HUES64 (cell line): ENCODE measurements at regions not wholly inside any gene's neighbourhood (a gene's known extent, or its start where the extent isn't known, plus 50 kb on each side); places are given as distances from the start of the nearest gene placed in this dataset.
"Not testable (repeated sequence)": the region's sequence is repeated elsewhere in the genome, so short reads cannot be mapped to it uniquely, and the experiment has no call there.

Experiments used
- H3K27ac ChIP-seq: 2 replicates; pipeline ENCODE4 v1.7.0; 2013; ENCODE audit warnings: low read depth, low read length, inconsistent platforms
- H3K27me3 ChIP-seq: 2 replicates; pipeline ENCODE4 v1.6.1; 2013; ENCODE audit warnings: mild to moderate bottlenecking, low read length; ENCODE audit not compliant: insufficient read depth
- H3K36me3 ChIP-seq: 2 replicates; pipeline ENCODE4 v1.6.1; 2013; ENCODE audit warnings: mild to moderate bottlenecking, low read length; ENCODE audit not compliant: insufficient read depth
- H3K4me1 ChIP-seq: 2 replicates; pipeline ENCODE4 v1.6.1; 2013; ENCODE audit warnings: mild to moderate bottlenecking, low read length, moderate library complexity; ENCODE audit not compliant: insufficient read depth
- H3K4me3 ChIP-seq: 2 replicates; pipeline ENCODE4 v1.5.1; 2013; ENCODE audit warnings: mild to moderate bottlenecking, low read length, moderate library complexity
- H3K9ac ChIP-seq: 2 replicates; pipeline ENCODE4 v1.6.1; 2013; ENCODE audit warnings: mild to moderate bottlenecking, low read depth, low read length
- H3K9me3 ChIP-seq: 2 replicates; pipeline ENCODE4 v1.6.1; 2013; ENCODE audit warnings: low read depth, low read length; ENCODE audit not compliant: insufficient read depth
- WGBS: fragments of 150-250, 120-280 bp; methylation state at CpG from one replicate; pipeline ENCODE4 v1.1.7; 2013; ENCODE audit warnings: missing lambda C conversion rate; 5-methylcytosine and 5-hydroxymethylcytosine counted together

DNA sequence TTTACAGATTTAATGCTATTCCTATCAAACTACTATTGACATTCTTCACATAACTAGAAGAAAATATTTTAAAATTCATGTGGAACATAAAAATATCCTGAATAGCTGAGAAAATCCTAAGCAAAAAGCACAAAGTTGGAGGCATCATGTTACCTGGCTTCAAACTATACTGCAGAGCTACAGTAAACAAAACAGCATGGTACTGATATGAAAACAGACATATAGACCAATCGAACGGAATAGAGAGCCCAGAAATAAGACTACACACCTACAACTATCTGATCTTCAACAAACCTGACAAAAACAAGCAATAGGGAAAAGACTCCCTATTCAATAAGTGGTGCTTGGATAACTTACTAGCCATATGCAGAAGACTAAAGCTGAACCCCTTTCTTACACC lies 273.4 kb upstream of the GRIA3 start:
- WGBS = 71% methylated on average over 2 of the region's 2 CpGs
- no peaks in the 10 kb centered on the region for H3K9me3 ChIP-seq
- H3K27me3 ChIP-seq = no peaks in the 10 kb centered on the region
- no peaks in the 10 kb centered on the region for H3K4me1 ChIP-seq
- H3K4me3 ChIP-seq = no peak overlapping the region
- no peaks in the 10 kb centered on the region for H3K36me3 ChIP-seq
- H3K27ac ChIP-seq = no peak overlapping the region
- no peak overlapping the region for H3K9ac ChIP-seq

DNA sequence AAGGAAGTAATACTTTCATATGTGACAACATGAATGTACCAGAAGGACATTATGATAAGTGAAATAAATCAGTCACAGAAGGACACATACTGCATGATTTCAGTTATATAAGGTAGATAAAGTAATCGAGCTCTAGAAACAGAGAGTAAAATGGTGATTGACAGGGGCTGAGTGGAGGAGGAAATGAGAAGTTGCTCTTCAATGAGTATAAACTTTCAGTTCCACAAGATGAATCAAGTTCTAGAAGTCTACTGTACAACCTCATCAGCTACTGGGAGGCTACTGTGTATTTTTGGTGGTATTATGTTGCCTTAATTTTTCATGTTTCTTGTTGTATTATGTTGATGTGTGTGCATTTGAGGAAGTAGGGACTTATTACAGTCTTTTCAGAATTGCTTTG lies 270.9 kb upstream of the GRIA3 start:
- Histone ChIP-seq H3K4me1 (no peaks in the 10 kb centered on the region), H3K9ac (no peak overlapping the region), H3K27me3 (no peaks in the 10 kb centered on the region), H3K9me3 (no peaks in the 10 kb centered on the region), H3K27ac (no peak overlapping the region), H3K4me3 (no peak overlapping the region), H3K36me3 (no peaks in the 10 kb centered on the region)
- 92% methylated on average over 1 of the region's 1 CpG for WGBS

DNA sequence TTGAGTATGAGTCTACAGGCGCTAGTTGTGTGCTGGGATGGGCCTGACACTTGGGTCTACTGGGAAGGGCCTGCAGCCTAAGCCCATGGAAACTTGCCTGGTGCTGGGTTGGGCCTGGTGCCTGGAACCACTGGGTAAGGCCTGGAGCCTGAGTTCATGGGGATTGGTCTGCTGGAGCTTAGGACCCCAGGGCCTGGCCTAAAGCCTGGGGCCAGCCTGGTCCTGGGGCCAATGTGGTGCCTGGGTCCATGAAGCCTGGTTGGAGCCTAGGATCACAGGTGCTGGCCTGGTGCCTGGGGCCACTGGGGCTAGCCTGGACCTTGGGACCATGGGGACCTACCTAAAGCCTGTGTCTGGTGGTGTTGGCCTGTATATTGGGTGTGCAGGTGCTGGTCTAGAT lies 270.3 kb upstream of the GRIA3 start:
- Histone ChIP-seq H3K9me3 (no peaks in the 10 kb centered on the region), H3K27me3 (no peaks in the 10 kb centered on the region), H3K9ac (no peak overlapping the region), H3K27ac (no peak overlapping the region), H3K4me3 (no peak overlapping the region), H3K4me1 (no peaks in the 10 kb centered on the region), H3K36me3 (no peaks in the 10 kb centered on the region)
- WGBS = 96% methylated on average over 1 of the region's 1 CpG

DNA sequence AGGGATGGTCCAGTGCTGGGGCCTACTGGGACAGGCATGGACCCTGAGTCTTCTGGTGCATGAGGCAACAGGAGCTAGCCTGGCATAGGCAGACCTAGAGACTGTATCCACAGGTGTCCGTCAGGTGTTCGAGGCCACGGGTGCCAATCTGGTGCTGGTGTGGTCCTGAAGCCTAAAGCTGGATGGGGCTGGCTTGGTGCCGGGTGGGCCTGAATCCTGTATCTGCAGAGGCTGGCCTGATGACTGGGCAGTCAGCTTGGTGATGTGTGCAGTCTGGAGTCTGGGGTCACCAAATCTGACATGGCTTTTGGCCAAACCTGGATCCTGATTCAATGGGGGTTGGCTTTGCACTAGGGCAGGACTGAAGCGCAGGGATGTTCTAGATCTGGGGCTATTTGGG lies 269.8 kb upstream of the GRIA3 start:
- Histone ChIP-seq H3K27me3 (no peaks in the 10 kb centered on the region), H3K36me3 (no peaks in the 10 kb centered on the region), H3K9me3 (no peaks in the 10 kb centered on the region), H3K9ac (no peak overlapping the region), H3K4me1 (no peaks in the 10 kb centered on the region), H3K4me3 (no peak overlapping the region), H3K27ac (no peak overlapping the region)
- WGBS = 98% methylated on average over 5 of the region's 5 CpGs

DNA sequence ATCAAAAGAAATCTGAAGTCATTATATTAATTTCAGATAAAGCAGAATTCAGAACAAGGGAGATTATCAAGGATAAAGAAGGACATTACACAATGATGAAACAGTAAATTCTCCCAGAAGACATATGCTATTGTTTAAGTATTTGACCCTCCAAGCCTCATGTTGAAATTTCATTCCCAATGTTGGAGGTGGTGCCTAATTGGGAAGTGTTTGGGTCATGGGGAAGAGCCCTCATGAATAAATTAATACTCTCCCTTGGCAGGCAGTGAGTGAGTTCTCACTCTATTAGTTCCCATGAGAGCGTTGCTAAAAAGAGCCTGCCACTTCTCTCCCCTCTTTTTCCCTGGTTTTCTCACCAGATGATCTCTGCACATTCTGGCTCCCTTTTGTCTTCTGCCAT lies 249.9 kb upstream of the GRIA3 start:
- H3K4me3 ChIP-seq = no peak overlapping the region
- H3K27ac ChIP-seq = no peak overlapping the region
- H3K36me3 ChIP-seq = no peaks in the 10 kb centered on the region
- no peaks in the 10 kb centered on the region for H3K9me3 ChIP-seq
- WGBS = 89% methylated on average over 1 of the region's 1 CpG
- no peak overlapping the region for H3K9ac ChIP-seq
- H3K27me3 ChIP-seq = no peaks in the 10 kb centered on the region
- peaks cover 8% of the 10 kb centered on the region for H3K4me1 ChIP-seq

DNA sequence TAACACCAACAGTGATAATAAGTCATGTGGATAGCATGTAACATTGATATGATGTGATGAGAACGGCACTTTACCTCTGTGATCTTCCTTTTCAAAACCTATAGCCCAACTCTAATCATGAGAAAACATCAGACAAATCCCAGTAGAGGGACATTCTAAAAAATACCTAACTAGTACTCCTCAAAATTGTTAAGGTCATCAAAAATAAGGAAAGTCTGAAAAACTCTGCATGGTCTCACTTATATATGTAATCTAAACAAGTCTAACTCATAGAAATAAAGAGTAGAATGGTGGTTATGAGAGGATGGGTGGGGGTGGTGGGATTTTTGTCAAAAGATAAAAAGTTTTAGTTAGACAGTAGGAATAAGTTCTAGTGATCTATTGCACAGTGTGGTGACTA lies 243.9 kb upstream of the GRIA3 start:
- Histone ChIP-seq H3K9ac (no peak overlapping the region), H3K4me3 (no peak overlapping the region), H3K9me3 (no peaks in the 10 kb centered on the region), H3K27me3 (no peaks in the 10 kb centered on the region), H3K36me3 (no peaks in the 10 kb centered on the region), H3K27ac (no peak overlapping the region), H3K4me1 (no peaks in the 10 kb centered on the region)
- WGBS = no CpG with 5 or more reads among the region's 1 CpG

DNA sequence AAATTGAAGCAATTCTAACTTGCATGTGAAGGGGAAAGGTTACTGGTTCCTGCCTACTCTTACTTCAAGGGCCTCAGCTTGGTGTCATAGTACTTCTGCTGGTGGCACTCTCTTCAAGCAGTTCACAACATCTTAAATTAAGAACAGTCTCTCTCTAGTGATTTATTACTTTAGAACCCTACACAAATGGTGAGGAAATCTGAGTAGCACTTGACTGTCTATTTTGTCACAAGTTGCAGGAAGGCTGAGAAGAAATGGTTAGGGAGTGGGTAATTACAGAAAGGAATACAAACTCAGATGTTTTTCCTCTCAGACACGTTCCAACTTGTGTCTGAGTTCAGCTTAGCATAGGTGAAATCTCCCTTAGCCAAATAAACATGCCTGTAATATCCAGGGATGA lies 242.3 kb upstream of the GRIA3 start:
- WGBS = 100% methylated on average over 1 of the region's 1 CpG
- no peaks in the 10 kb centered on the region for H3K36me3 ChIP-seq
- no peaks in the 10 kb centered on the region for H3K4me1 ChIP-seq
- no peak overlapping the region for H3K4me3 ChIP-seq
- H3K27me3 ChIP-seq = no peaks in the 10 kb centered on the region
- no peaks in the 10 kb centered on the region for H3K9me3 ChIP-seq
- no peak overlapping the region for H3K9ac ChIP-seq
- H3K27ac ChIP-seq = no peak overlapping the region

DNA sequence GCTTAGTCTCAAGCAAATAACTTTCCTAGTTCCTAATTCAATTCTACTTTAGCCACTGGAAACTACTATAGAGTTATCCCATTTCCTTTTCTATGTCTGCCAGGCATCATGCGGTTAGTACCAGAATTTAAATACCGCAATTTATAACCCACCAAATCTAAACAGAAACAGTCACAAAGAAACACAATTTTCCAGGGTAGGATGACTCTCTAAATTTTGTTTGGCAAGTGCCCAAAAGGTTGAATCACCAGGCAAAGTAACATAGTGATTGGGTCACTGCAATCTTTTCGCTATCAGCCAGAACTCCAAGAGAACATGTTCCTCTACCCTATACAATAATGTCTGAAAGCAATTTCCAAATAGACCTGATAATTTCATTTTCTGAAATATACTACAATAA lies 240.2 kb upstream of the GRIA3 start:
- H3K9ac ChIP-seq = no peak overlapping the region
- no peaks in the 10 kb centered on the region for H3K27me3 ChIP-seq
- WGBS = 90% methylated on average over 3 of the region's 3 CpGs
- H3K4me3 ChIP-seq = no peak overlapping the region
- no peaks in the 10 kb centered on the region for H3K9me3 ChIP-seq
- no peak overlapping the region for H3K27ac ChIP-seq
- no peaks in the 10 kb centered on the region for H3K36me3 ChIP-seq
- H3K4me1 ChIP-seq = no peaks in the 10 kb centered on the region

DNA sequence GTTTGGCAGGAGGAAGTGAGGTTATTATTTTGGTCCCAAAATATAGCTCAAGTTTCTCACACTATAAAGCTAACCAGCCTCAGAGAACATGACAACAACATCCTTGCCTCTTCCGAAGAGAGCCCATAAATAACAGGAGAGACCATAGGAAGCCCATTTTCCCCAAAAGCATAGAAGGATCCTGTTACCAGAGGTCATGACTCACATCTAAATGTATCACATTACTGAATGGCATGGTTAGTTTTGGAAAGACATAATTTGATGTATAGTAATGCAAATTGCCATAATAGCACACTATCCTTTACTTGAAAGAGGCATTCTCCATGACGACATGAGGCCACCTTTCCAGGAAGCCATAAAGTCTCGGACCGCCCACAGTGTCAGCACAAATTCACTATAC lies 238.8 kb upstream of the GRIA3 start:
- Histone ChIP-seq H3K9ac (no peak overlapping the region), H3K36me3 (no peaks in the 10 kb centered on the region), H3K27ac (no peak overlapping the region), H3K27me3 (no peaks in the 10 kb centered on the region), H3K4me3 (no peak overlapping the region), H3K4me1 (no peaks in the 10 kb centered on the region), H3K9me3 (no peaks in the 10 kb centered on the region)
- WGBS = 94% methylated on average over 4 of the region's 4 CpGs

DNA sequence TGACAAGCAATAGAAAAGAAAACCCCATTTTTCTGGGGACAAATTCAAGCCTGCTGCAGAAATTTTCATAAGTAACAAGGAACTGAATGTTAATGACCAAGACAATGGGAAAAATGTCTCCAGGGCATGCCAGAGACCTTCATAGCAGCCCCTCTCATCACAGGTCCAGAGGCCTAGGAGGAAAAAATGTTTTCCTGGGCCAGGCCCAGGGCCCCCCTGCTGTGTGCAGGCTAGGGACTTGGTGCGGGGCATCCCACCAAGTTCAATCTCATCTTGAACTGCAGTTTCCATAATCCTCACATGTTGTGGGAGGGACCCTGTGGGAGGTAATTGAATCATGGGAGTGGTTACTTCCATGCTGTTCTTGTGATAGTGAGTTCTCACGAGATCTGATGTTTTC lies 211.5 kb upstream of the GRIA3 start:
- Histone ChIP-seq H3K36me3 (no peaks in the 10 kb centered on the region), H3K9me3 (no peaks in the 10 kb centered on the region; the same call in 1 of the 2 replicates), H3K27ac (no peak overlapping the region), H3K9ac (no peak overlapping the region), H3K4me3 (no peak overlapping the region), H3K27me3 (no peaks in the 10 kb centered on the region), H3K4me1 (no peaks in the 10 kb centered on the region)
- WGBS = 100% methylated on average over 1 of the region's 2 CpGs

DNA sequence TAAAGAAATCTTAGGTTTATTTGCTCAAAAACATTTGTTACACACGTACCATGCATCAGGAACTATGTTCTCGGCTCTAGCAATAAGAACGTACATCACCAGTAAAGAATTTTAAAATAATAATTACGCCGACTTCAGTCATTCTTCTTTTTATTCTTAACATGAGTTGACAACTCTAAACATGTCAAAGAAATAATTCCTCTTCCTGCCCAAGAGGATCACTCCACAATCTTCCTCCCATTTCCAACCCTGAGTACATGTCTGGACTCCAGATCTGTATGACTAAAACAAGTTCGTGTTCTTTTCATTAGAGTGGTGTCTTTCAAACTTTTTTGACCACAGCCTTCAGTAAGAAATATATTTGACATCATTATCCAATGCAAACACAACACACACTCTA lies 201.6 kb upstream of the GRIA3 start:
- Histone ChIP-seq H3K27me3 (no peaks in the 10 kb centered on the region), H3K9ac (no peak overlapping the region), H3K9me3 (no peaks in the 10 kb centered on the region), H3K36me3 (no peaks in the 10 kb centered on the region), H3K4me1 (no peaks in the 10 kb centered on the region), H3K27ac (no peak overlapping the region), H3K4me3 (no peak overlapping the region)
- 95% methylated on average over 6 of the region's 6 CpGs for WGBS

DNA sequence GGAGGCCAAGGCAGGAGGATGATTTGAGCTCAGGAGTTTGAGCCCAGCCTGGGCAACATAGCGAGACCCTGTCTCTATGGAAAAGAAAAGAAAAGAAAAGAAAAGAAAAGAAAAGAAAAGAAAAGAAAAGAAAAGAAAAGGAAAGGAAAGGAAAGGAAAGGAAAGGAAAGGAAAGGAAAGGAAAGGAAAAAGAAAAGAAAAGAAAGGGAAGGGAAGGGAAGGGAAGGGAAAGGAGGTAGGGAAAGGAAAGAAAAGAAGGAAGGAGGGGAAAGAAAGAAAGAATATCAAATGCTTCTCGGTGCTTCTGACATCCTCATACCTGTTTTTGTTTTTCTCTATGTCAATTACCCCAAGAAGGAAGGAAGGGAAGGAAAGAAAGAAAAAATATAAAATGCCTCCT lies 181.2 kb upstream of the GRIA3 start:
- H3K4me1 ChIP-seq, H3K9ac ChIP-seq, H3K9me3 ChIP-seq, H3K4me3 ChIP-seq, H3K36me3 ChIP-seq, H3K27me3 ChIP-seq, H3K27ac ChIP-seq: not testable (repeated sequence)
- 100% methylated on average over 1 of the region's 2 CpGs for WGBS
